Gastrocnemius medialis (tissue), 4 donors: ENCODE measurements at regions not wholly inside any gene's neighbourhood (a gene's known extent, or its start where the extent isn't known, plus 50 kb on each side); places are given as distances from the start of the nearest gene placed in this dataset.

ENCODE experiments used
- ATAC-seq, 2 donors: fragments of 150-250 bp; one replicate each; pipeline ENCODE4 v1.9.1; 2016
- DNase-seq, 2 donors: peaks; one replicate each; pipeline ENCODE4 v3.0.0-alpha.2; 2019
- H3K27ac ChIP-seq, 4 donors: fragments of 200-600 bp; sonication (generic); 1 replicate in 1 of 4; 2 replicates in 3 of 4; pipeline ENCODE4 v1.5.1; 2016 to 2018; ENCODE audit warnings: mild to moderate bottlenecking in 2 of 4, moderate library complexity in 1 of 4
- H3K27me3 ChIP-seq, 3 donors: fragments of 200-600 bp; sonication (generic) in 2 of 3; 1 replicate in 1 of 3; 2 replicates in 2 of 3; pipeline versions ENCODE4 v1.5.1 to v1.6.0; 2016 to 2019; ENCODE audit warnings: mild to moderate bottlenecking in 1 of 3, moderate library complexity in 1 of 3
- H3K36me3 ChIP-seq, 2 donors: fragments of 200-600 bp; sonication (generic) in 1 of 2; one replicate each; pipeline ENCODE4 v1.5.1; 2017 to 2018
- H3K4me1 ChIP-seq, 2 donors: fragments of 200-600 bp; sonication (generic) in 1 of 2; one replicate each; pipeline ENCODE4 v1.5.1; 2016 to 2017; ENCODE audit warnings: mild to moderate bottlenecking in 2 of 2
- H3K4me3 ChIP-seq, 4 donors: fragments of 200-600 bp; sonication (generic) in 3 of 4; 1 replicate in 1 of 4; 2 replicates in 3 of 4; pipeline ENCODE4 v1.5.1; 2016 to 2019; ENCODE audit warnings: mild to moderate bottlenecking in 2 of 4
- H3K9me3 ChIP-seq, 3 donors: fragments of 200-600 bp; sonication (generic) in 2 of 3; 1 replicate in 1 of 3; 2 replicates in 2 of 3; pipeline ENCODE4 v1.5.1; 2016 to 2019
- POLR2A ChIP-seq, 2 donors: fragments of 450-650 bp; IDR thresholded peaks; one replicate each; pipeline ENCODE4 v1.6.1; 2017; ENCODE audit warnings: antibody characterized with exemption in 2 of 2, mild to moderate bottlenecking in 2 of 2, moderate library complexity in 2 of 2
- in situ Hi-C, 4 donors: fragments of 200-750 bp; cut with MboI; loops; one replicate each; pipeline versions ENCODE4 v1.15.0 to v1.8.0; 2017; ENCODE audit warnings: low sequenced_read_pairs in 4 of 4
- intact Hi-C: fragments of 100-400 bp; cut with DNase I; formaldehyde crosslinking; loops from one replicate; pipeline ENCODE4 v1.15.1; 2023; ENCODE audit warnings: low total_unique reads
- TF ChIP-seq, protein P1 (sequence below), 5 experiments: fragments of 450-650 bp in 3 of 5; fragments of 200-600 bp in 2 of 5; sonication (generic) in 2 of 5; IDR thresholded peaks in 4 of 5; conservative IDR thresholded peaks in 1 of 5; 1 replicate in 4 of 5; 2 replicates in 1 of 5; pipeline ENCODE4 v1.5.1; 2016 to 2019; ENCODE audit warnings: antibody characterized with exemption in 5 of 5, mild to moderate bottlenecking in 3 of 5, moderate library complexity in 3 of 5

DNA sequence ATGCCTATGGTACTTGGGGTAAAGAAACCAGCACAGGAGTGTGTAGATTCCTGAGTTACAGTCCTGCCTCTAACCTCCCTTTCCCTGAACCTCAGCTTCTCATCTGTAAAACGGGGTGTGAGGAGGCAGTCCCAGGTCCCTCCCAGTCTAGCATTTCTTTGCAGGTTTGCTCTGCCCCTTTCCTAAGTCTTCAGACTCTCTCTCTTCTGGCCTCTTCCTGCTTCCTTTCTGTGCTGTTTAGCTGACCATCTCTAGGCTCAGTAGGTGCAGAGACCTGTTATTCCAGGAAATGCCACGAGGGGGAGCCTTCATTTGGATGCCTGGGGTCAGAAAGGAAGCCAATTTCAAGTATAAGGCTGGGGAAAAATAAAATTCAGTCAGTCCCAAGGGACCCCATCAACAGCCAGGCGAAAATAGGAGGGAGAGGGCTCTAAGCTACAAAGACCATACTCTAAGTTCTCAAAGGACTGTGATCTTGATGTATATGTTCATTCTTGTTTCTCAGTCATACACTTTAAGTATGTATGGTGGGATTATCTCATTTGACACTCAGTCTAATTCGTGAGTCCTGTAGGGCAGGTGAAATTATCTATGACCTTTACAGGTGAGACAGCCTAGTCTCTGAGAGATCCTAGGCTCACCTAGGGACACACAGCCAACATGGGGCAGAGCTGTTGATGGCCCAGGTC lies 89.1 kb downstream of the NCR2 start:
- intact Hi-C loops (loop anchor here (1.0 to 10.0 kb wide), 5 partner anchors 26 to 258 kb away; partner anchors contain the start of gene FOXP4), in situ Hi-C loops (loop anchor here (5.0 to 10.0 kb wide), 2 partner anchors 168 to 170 kb away; no protein-coding TSS in a partner anchor)
- H3K27me3 ChIP-seq, result no peaks in the 10 kb centered on the region
- no peaks in the 10 kb centered on the region for H3K9me3 ChIP-seq
- peak; percentile 53 to 71 for DNase-seq
- peaks cover 7 to 10% of the 10 kb centered on the region in 2 donors for H3K4me1 ChIP-seq
- no peak overlapping the region for H3K4me3 ChIP-seq
- ATAC-seq, result peak; percentile 64 to 73
- no peak overlapping the region for H3K27ac ChIP-seq
- no peaks in the 10 kb centered on the region for H3K36me3 ChIP-seq
- no peak for TF ChIP-seq POLR2A (IDR thresholded peaks at IDR 0.05)
- TF ChIP-seq, protein P1, sequence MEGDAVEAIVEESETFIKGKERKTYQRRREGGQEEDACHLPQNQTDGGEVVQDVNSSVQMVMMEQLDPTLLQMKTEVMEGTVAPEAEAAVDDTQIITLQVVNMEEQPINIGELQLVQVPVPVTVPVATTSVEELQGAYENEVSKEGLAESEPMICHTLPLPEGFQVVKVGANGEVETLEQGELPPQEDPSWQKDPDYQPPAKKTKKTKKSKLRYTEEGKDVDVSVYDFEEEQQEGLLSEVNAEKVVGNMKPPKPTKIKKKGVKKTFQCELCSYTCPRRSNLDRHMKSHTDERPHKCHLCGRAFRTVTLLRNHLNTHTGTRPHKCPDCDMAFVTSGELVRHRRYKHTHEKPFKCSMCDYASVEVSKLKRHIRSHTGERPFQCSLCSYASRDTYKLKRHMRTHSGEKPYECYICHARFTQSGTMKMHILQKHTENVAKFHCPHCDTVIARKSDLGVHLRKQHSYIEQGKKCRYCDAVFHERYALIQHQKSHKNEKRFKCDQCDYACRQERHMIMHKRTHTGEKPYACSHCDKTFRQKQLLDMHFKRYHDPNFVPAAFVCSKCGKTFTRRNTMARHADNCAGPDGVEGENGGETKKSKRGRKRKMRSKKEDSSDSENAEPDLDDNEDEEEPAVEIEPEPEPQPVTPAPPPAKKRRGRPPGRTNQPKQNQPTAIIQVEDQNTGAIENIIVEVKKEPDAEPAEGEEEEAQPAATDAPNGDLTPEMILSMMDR (IDR thresholded peaks at IDR 0.05 in 4 of 5, conservative IDR thresholded peaks at IDR 0.05 in 1 of 5), result peak; percentile 77 to 88 (median 80)

DNA sequence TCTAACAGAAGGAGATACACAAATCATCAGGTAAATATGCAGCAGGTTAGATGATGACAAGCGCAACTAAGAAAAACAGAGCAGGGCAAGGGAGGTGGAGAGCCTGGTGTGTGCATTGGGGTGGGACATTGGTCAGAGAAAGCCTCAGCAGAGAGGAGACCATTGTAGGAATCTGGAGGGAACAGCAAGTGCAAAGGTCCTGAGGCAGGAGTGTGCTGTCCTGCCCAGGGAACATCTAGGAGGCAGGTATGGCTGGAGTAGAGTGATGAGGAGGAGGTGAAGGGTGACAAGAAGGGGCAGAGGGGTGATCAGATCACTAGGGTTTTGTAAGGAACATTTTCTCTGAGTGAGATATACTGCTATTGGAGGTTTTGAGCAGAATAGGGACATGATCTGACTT lies 90.1 kb downstream of the NCR2 start:
- ATAC-seq (no peak), DNase-seq (no peak)
- Histone ChIP-seq H3K4me1 (peaks cover 10 to 12% of the 10 kb centered on the region in 2 donors), H3K36me3 (no peaks in the 10 kb centered on the region), H3K4me3 (no peak overlapping the region), H3K9me3 (no peaks in the 10 kb centered on the region), H3K27me3 (no peaks in the 10 kb centered on the region), H3K27ac (no peak overlapping the region)
- in situ Hi-C loops, result loop anchor here in 2 of 4 donors (10.0 kb wide), 1 partner anchor 169 kb away; no protein-coding TSS in a partner anchor
- TF ChIP-seq POLR2A (IDR thresholded peaks at IDR 0.05), result no peak
- TF ChIP-seq, protein P1 (IDR thresholded peaks at IDR 0.05 in 4 of 5, conservative IDR thresholded peaks at IDR 0.05 in 1 of 5), result no peak
- intact Hi-C loops, result loop anchor here (2.0 to 10.0 kb wide), 4 partner anchors 25 to 257 kb away; partner anchors contain the start of gene FOXP4

DNA sequence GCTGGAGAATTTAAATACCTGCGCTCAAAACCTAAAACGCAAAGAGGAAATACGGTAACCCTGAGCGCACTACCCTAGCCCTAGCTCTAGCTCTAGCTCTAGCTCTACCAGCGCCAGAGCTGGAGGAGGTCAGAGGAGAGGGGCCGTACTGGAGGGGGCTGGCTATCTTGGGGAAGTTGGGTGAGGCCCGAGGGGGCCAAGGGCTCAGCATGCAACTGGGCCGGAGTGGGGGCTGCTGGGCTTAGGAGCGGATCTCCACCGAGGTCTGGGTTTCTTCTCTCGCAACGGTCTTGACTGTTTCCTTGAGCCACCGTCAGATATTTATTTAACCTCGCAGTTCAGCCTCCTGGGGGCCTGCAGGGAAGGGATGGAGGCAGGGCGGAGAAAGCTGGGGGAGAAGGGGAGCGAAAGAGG lies 91.0 kb downstream of the NCR2 start:
- intact Hi-C loops, result loop anchor here (5.0 to 10.0 kb wide), 2 partner anchors 78 to 121 kb away; partner anchors contain the start of gene FOXP4
- H3K9me3 ChIP-seq, result no peaks in the 10 kb centered on the region
- no peak for ATAC-seq

DNA sequence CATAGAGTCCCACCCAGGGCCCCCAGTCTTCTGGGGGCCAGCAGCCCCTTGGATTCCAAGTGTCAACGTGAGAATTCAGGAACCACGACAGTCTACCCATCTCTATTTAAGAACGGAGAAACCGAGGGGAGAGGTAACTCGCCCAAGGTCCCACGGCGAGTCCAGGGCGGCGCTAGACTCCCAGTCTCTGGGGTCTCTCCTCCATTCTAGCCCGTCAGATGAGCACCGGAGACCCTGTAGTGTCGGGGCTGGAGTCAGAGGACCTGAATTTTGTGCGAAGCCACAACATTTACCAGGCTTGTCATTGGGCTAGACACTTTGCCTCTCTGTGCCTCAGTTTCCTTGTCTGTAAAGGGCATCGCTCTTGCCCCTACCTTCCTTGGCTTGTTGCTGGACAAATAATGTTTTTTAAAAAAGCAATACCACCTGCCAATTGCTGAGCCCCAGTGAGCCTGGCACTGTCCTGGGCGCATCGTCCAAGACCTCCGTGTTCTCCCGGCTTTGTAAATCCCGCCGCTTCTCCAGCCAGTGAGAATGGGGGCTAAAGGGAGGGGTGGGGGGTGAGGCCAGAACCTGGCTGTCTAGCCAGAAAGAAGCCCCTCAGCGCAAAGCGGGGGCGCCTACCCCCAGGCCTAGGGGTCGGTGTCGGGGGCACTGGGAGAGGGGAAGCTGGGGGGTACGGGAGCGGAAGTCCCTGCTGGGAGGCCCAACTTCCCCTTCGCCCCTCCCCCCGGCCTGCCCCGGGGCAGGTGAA lies 91.7 kb downstream of the NCR2 start:
- intact Hi-C loops, result loop anchor here (5.0 to 10.0 kb wide), 2 partner anchors 78 to 120 kb away; partner anchors contain the start of gene FOXP4
- Histone ChIP-seq H3K4me3 (peak overlapping the region; percentile 50 to 82 (median 62)), H3K27me3 (no peaks in the 10 kb centered on the region), H3K27ac (peak overlapping the region in 3 of 4 donors; percentile 43 to 52 (median 47)), H3K4me1 (peaks cover 10 to 17% of the 10 kb centered on the region in 2 donors), H3K9me3 (no peaks in the 10 kb centered on the region), H3K36me3 (no peaks in the 10 kb centered on the region)
- in situ Hi-C loops, result loop anchor here in 2 of 4 donors (10.0 kb wide), 1 partner anchor 168 kb away; no protein-coding TSS in a partner anchor
- ATAC-seq, result no peak
- DNase-seq, result no peak
- TF ChIP-seq, protein P1 (IDR thresholded peaks at IDR 0.05 in 4 of 5, conservative IDR thresholded peaks at IDR 0.05 in 1 of 5), result no peak
- TF ChIP-seq POLR2A (IDR thresholded peaks at IDR 0.05), result no peak

More for the DNA sequence above, 91.0 kb downstream of the NCR2 start:
- no peaks in the 10 kb centered on the region for H3K36me3 ChIP-seq
- H3K4me3 ChIP-seq, result no peak overlapping the region
- no peak overlapping the region for H3K27ac ChIP-seq
- no peaks in the 10 kb centered on the region for H3K27me3 ChIP-seq
- no peak for DNase-seq
- no peak for TF ChIP-seq POLR2A (IDR thresholded peaks at IDR 0.05)
- TF ChIP-seq, protein P1 (IDR thresholded peaks at IDR 0.05 in 4 of 5, conservative IDR thresholded peaks at IDR 0.05 in 1 of 5), result no peak
- in situ Hi-C loops, result loop anchor here in 2 of 4 donors (10.0 kb wide), 1 partner anchor 168 kb away; no protein-coding TSS in a partner anchor
- H3K4me1 ChIP-seq, result peaks cover 10 to 17% of the 10 kb centered on the region in 2 donors
